ENCODE measurements at regions not wholly inside any gene's neighbourhood (a gene's known extent, or its start where the extent isn't known, plus 50 kb on each side); places are given as distances from the start of the nearest gene placed in this dataset.

DNA sequence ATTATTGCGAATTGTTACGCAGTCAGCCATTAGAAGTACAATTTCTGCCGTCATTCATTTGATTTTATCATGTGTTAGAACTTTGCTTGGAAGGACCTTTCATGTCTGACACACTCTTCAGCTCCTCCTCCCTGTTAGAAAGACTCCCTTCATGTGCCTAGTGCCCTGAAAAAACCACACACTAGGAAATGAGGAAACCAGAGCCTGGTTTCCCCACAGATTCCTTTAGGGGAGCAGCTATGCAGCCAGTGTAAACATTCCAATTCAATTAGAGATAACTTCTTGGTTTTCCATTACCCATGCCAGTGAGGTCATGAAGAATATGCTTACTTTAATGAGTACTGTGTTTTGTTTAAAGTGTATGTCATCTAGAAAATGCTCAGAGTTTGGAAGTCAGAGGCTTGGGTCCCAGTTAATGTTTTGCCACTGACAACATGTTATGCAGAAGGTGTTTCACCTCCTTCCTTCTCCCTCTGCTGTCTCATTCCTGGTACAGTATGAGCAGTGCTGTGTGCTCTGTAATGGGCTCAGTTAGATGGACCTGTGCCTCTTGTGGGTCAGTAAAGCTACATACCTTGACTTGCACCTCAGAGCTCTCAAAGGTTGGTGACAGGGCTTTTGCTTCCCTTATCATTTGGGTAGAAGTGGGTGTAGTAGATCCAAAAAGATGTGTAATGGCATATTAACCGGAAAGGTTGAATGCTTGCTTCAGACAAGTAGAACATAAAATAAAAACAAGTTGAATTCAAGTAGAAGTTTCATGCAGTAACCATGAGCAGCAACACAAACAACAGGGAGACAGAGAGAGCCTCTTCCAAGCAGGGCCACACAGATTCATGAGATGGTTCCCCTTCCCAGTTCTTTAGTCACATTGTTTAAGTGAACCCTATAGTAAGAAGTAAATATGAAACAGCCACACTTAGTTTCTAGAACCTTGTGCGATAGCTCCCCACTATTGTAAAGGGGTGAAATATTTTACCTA, 52.6 kb upstream of the TNFAIP8 start:
- Histone ChIP-seq H3K4me3 (no peak overlapping the region), H3K9me3 (no peaks in the 10 kb centered on the region), H3K36me3 (no peaks in the 10 kb centered on the region), H3K4me1 (replicated peaks) (peaks cover 6% of the 10 kb centered on the region), H3K27me3 (replicated peaks; ENCODE audit: insufficient read depth) (no peaks in the 10 kb centered on the region), H3K27ac (peak overlapping the region in 1 of 2 donors; percentile 5)
- intact Hi-C loops (cut with DNase I), result no loop called here
- TF ChIP-seq POLR2AphosphoS5 (IDR thresholded peaks at IDR 0.05), result peak; percentile 15
- TF ChIP-seq CTCF (IDR thresholded peaks at IDR 0.05), result no peak
- TF ChIP-seq POLR2A (IDR thresholded peaks at IDR 0.05), result no peak
- DNase-seq (ENCODE audit: low spot score), result no peak
- 67% methylated on average over 5 of the region's 5 CpGs for WGBS

DNA sequence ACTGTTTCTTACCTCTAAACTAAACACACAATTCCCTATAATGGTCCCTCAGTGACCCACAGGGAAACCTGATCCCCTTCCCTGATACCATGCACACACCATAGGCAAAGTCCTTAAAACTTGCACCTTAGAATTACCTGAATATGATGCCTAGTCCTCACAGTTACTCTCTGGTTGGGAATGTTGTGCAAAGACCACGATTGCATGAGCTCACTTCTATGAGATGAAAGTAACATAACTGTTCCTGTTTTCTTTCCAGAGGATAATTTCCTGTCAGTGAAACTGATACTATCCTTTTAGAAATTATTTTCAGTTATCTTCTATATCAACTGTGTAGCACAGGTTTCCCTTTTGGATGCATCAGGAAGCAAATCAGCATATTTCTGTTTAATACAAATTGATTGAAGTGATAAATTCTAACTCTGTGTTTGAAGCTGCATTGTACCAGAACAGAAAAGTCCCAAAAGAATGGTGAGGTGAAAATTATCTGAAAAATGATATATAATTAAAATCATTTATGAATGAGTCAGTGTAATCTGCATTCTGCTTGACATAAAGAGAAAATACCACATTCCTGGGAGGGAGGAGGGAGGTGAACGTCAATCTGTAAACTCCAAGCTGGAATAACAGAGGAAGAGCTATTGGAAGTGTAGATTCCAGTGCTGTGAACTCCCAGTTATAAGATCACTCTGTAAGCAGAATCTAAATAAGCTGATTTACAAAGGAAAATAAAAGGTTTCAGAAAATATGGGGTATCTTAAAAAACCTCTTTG, 51.2 kb upstream of the TNFAIP8 start:
- DNase-seq (ENCODE audit: low spot score), result no peak
- TF ChIP-seq CTCF (IDR thresholded peaks at IDR 0.05) (no peak), POLR2AphosphoS5 (IDR thresholded peaks at IDR 0.05) (no peak), POLR2A (IDR thresholded peaks at IDR 0.05) (no peak)
- WGBS, result 59% methylated on average over 2 of the region's 2 CpGs
- Histone ChIP-seq H3K27me3 (replicated peaks; ENCODE audit: insufficient read depth) (no peaks in the 10 kb centered on the region), H3K27ac (no peak overlapping the region), H3K4me1 (replicated peaks) (peaks cover 6% of the 10 kb centered on the region), H3K4me3 (no peak overlapping the region), H3K9me3 (no peaks in the 10 kb centered on the region), H3K36me3 (no peaks in the 10 kb centered on the region)
- intact Hi-C loops (cut with DNase I), result no loop called here
